Mesenteric fat pad (tissue), 1 donor: ENCODE measurements at regions not wholly inside any gene's neighbourhood (a gene's known extent, or its start where the extent isn't known, plus 50 kb on each side); places are given as distances from the start of the nearest gene placed in this dataset.
A peak's percentile ranks its signal among the peaks of the same experiment; 100 is the strongest.

Source experiments
- DNase-seq: peaks from one replicate; pipeline ENCODE4 v3.0.0-alpha.2; 2020; ENCODE audit warnings: low spot score
- donor health status: DM: yes; HTN: yes; CAD: no.

GRCh38 chr1:8146257-8146855 is 120.2 kb upstream of the ERRFI1 start:
- no peak for DNase-seq

GRCh38 chr1:8145545-8146202 is 119.6 kb upstream of the ERRFI1 start:
- no peak for DNase-seq

GRCh38 chr1:8144323-8144722 is 118.2 kb upstream of the ERRFI1 start:
- no peak for DNase-seq

- no peak for DNase-seq
Observed at GRCh38 chr1:8142955-8143629, 117.0 kb upstream of the ERRFI1 start.

- DNase-seq: no peak
Observed at GRCh38 chr1:8139941-8140340, 113.8 kb upstream of the ERRFI1 start.

GRCh38 chr1:8139383-8139782 is 113.3 kb upstream of the ERRFI1 start:
- no peak for DNase-seq

- DNase-seq: no peak
Observed at GRCh38 chr1:8138673-8139072, 112.6 kb upstream of the ERRFI1 start.

GRCh38 chr1:8137481-8138244 is 111.6 kb upstream of the ERRFI1 start:
- no peak for DNase-seq

GRCh38 chr1:8136766-8137165 is 110.7 kb upstream of the ERRFI1 start:
- no peak for DNase-seq

- DNase-seq: no peak
Observed at GRCh38 chr1:8135250-8135649, 109.1 kb upstream of the ERRFI1 start.

GRCh38 chr1:8134546-8135235 is 108.6 kb upstream of the ERRFI1 start:
- no peak for DNase-seq

GRCh38 chr1:8133657-8134430 is 107.7 kb upstream of the ERRFI1 start:
- no peak for DNase-seq

- DNase-seq: no peak
Observed at GRCh38 chr1:8133190-8133589, 107.1 kb upstream of the ERRFI1 start.

- DNase-seq: no peak
Observed at GRCh38 chr1:8127171-8127641, 101.1 kb upstream of the ERRFI1 start.

GRCh38 chr1:8122477-8123407 is 96.6 kb upstream of the ERRFI1 start:
- peak; percentile 9 for DNase-seq

GRCh38 chr1:8122160-8122476 is 96.0 kb upstream of the ERRFI1 start:
- no peak for DNase-seq

- DNase-seq: no peak
Observed at GRCh38 chr1:8121261-8122159, 95.4 kb upstream of the ERRFI1 start.

GRCh38 chr1:8120693-8121260 is 94.7 kb upstream of the ERRFI1 start:
- DNase-seq: no peak
